CD4-positive, alpha-beta T cell (primary cell): ENCODE measurements at regions not wholly inside any gene's neighbourhood (a gene's known extent, or its start where the extent isn't known, plus 50 kb on each side); places are given as distances from the start of the nearest gene placed in this dataset.
"Not testable (repeated sequence)": the region's sequence is repeated elsewhere in the genome, so short reads cannot be mapped to it uniquely, and the experiment has no call there.

Experiments used
- ATAC-seq: fragments of 200-7000 bp; cut with Tn5 transposase; one replicate; pipeline ENCODE4 v1.10.0; 2022; ENCODE audit warnings: mild to moderate bottlenecking; ENCODE audit not compliant: poor library complexity
- CTCF ChIA-PET: fragments of 350-600 bp; sonication (Branson Sonifier 250); formaldehyde crosslinking; loops from one replicate; lab custom pipeline; 2021; ENCODE audit warnings: antibody characterized with exemption, inconsistent platforms; lab: Charles Lee
- POLR2A ChIA-PET: fragments of 350-600 bp; sonication (Branson Sonifier 250); formaldehyde crosslinking; loops from one replicate; lab custom pipeline; 2021; ENCODE audit warnings: antibody characterized with exemption, inconsistent platforms; lab: Charles Lee
- DNase-seq, 14 experiments: peaks; one replicate each; pipeline ENCODE4 v3.0.0-alpha.2; 2013 to 2020; ENCODE audit warnings: mixed read lengths in 2 of 14
- H3K27ac ChIP-seq, 2 donors: one replicate each; pipeline versions ENCODE4 v1.5.1 to v1.7.0; 2013; ENCODE audit warnings: low read length in 2 of 2, low read depth in 1 of 2, mild to moderate bottlenecking in 1 of 2
- H3K27me3 ChIP-seq, 2 experiments: 1 replicate in 1 of 2; 2 replicates in 1 of 2; pipeline versions ENCODE4 v1.6.1 to v1.7.0; 2013; ENCODE audit warnings: low read length in 2 of 2, control low read depth in 1 of 2, mild to moderate bottlenecking in 1 of 2, moderate library complexity in 1 of 2; ENCODE audit not compliant: insufficient read depth in 2 of 2, control insufficient read depth in 1 of 2
- H3K36me3 ChIP-seq: one replicate; pipeline ENCODE4 v1.6.1; 2013; ENCODE audit warnings: low read length, control low read depth; ENCODE audit not compliant: insufficient read depth
- H3K4me1 ChIP-seq: one replicate; pipeline ENCODE4 v1.6.1; 2013; ENCODE audit warnings: low read length, control low read depth; ENCODE audit not compliant: insufficient read depth
- H3K4me3 ChIP-seq: one replicate; pipeline ENCODE4 v1.5.1; 2013; ENCODE audit warnings: mild to moderate bottlenecking, low read length, moderate library complexity
- H3K9me3 ChIP-seq, 2 experiments: 1 replicate in 1 of 2; 2 replicates in 1 of 2; pipeline versions ENCODE4 v1.6.1 to v1.7.0; 2013; ENCODE audit warnings: low read length in 2 of 2, mild to moderate bottlenecking in 2 of 2, control low read depth in 1 of 2, moderate library complexity in 1 of 2; ENCODE audit not compliant: control insufficient read depth in 1 of 2, insufficient read depth in 1 of 2
- H3K27ac Mint-ChIP-seq: one replicate; pipeline ENCODE4 v1.8.0; 2020; ENCODE audit warnings: mixed read lengths
- H3K27me3 Mint-ChIP-seq: one replicate; pipeline ENCODE4 v1.8.0; 2021; ENCODE audit warnings: mixed read lengths
- H3K36me3 Mint-ChIP-seq: one replicate; pipeline ENCODE4 v1.8.0; 2021; ENCODE audit warnings: low read depth, mixed read lengths
- H3K4me1 Mint-ChIP-seq: one replicate; pipeline ENCODE4 v1.8.0; 2021; ENCODE audit warnings: low read depth, mixed read lengths
- H3K4me3 Mint-ChIP-seq: one replicate; pipeline ENCODE4 v1.8.0; 2020; ENCODE audit warnings: mild to moderate bottlenecking, mixed read lengths
- H3K9me3 Mint-ChIP-seq: one replicate; pipeline ENCODE4 v1.8.0; 2020; ENCODE audit warnings: mixed read lengths
- intact Hi-C, 2 experiments: fragments of 100-400 bp; cut with DNase I in 1 of 2; cut with micrococcal nuclease in 1 of 2; formaldehyde crosslinking; loops; one replicate each; pipeline versions ENCODE4 v1.15.1 to v1.9.0; 2023 to 2025; cut with DNase I, micrococcal nuclease
- TF ChIP-seq, protein P1 (sequence below): fragments of 200-600 bp; IDR thresholded peaks from one replicate; pipeline ENCODE4 v1.8.0; 2022; ENCODE audit warnings: antibody characterized with exemption, mild to moderate bottlenecking

DNA sequence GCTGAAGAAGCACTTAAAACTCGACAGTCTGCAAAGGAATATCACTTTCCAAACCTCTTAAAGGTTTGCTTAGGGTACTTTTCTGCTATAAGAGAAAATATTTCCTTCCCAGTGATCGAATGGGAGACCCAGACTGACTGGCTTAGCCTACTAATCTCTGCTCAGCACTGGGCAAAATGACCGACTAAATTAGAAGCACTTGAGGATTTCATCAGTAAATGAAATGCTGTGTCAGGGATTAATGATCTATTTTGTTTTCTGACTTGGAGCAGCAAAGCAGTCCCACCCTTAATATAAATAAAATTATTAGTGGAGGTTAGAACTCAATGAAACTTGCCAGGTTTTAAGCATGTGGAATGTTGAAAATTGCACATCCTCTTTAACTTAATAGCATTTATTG, 411.6 kb downstream of the NEBL start:
- Histone ChIP-seq H3K4me3 (no peak overlapping the region), H3K27ac (no peak overlapping the region), H3K36me3 (no peaks in the 10 kb centered on the region), H3K27me3 (no peaks in the 10 kb centered on the region), H3K4me1 (no peaks in the 10 kb centered on the region), H3K9me3 (peaks cover 0 to 4% of the 10 kb centered on the region in 2 experiments)
- Mint-ChIP-seq H3K4me1 (no peaks in the 10 kb centered on the region), H3K27me3 (no peaks in the 10 kb centered on the region), H3K36me3 (no peaks in the 10 kb centered on the region), H3K27ac (no peak overlapping the region), H3K9me3 (peaks cover 8% of the 10 kb centered on the region), H3K4me3 (no peak overlapping the region)
- ChIA-PET POLR2A (no interaction called here), CTCF (no interaction called here)
- DNase-seq (no peak), ATAC-seq (no peak)
- TF ChIP-seq, protein P1, sequence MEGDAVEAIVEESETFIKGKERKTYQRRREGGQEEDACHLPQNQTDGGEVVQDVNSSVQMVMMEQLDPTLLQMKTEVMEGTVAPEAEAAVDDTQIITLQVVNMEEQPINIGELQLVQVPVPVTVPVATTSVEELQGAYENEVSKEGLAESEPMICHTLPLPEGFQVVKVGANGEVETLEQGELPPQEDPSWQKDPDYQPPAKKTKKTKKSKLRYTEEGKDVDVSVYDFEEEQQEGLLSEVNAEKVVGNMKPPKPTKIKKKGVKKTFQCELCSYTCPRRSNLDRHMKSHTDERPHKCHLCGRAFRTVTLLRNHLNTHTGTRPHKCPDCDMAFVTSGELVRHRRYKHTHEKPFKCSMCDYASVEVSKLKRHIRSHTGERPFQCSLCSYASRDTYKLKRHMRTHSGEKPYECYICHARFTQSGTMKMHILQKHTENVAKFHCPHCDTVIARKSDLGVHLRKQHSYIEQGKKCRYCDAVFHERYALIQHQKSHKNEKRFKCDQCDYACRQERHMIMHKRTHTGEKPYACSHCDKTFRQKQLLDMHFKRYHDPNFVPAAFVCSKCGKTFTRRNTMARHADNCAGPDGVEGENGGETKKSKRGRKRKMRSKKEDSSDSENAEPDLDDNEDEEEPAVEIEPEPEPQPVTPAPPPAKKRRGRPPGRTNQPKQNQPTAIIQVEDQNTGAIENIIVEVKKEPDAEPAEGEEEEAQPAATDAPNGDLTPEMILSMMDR: no peak
- intact Hi-C loops: no loop called here

DNA sequence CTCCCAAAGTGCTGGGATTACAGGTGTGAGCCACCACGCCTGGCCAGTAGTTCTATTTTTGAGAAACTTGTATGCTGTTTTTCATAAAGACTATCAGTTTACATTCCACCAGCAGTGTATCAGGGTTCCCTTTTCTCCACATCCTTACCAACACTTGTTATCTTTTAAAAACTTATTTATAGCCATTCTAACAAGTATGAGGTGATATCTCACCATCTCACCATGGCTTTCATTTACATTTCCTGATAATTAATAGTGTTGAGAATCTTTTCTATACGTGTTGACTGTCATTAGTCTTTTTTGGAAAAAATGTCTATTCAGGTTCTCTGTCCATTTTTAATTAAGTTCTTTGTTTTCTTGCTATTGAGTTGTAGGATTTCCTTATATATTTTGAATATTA, 416.1 kb downstream of the NEBL start:
- H3K27ac Mint-ChIP-seq: no peak overlapping the region
- DNase-seq (no peak), ATAC-seq (no peak)
- peaks cover 10% of the 10 kb centered on the region for H3K9me3 Mint-ChIP-seq
- H3K9me3 ChIP-seq: no peaks in the 10 kb centered on the region
- TF ChIP-seq, protein P1: no peak
- intact Hi-C loops: no loop called here
- no peaks in the 10 kb centered on the region for H3K27me3 Mint-ChIP-seq
- no peak overlapping the region for H3K27ac ChIP-seq
- H3K4me1 Mint-ChIP-seq: no peaks in the 10 kb centered on the region
- ChIA-PET CTCF (no interaction called here), POLR2A (no interaction called here)
- H3K4me3 Mint-ChIP-seq: no peak overlapping the region
- H3K36me3 Mint-ChIP-seq: no peaks in the 10 kb centered on the region
- no peaks in the 10 kb centered on the region for H3K36me3 ChIP-seq
- no peak overlapping the region for H3K4me3 ChIP-seq
- no peaks in the 10 kb centered on the region for H3K4me1 ChIP-seq
- no peaks in the 10 kb centered on the region for H3K27me3 ChIP-seq

DNA sequence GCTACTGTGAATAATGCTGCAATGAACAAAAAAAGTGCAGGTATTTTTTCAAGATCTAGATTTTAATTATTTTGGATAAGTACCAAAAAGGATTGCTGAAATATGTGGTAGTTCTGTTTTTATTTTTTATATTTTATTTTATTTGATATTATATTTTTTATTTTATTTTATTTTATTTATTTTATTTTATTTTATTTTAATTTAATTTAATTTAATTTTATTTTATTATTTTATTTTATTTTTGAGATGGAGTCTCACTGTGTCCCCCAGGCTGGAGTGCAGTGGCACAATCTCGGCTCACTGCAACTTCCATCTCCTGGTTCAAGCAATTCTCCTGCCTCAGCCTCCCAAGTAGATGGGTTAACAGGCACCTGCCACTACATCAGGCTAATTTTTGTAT, 416.5 kb downstream of the NEBL start:
- H3K27ac ChIP-seq, H3K27me3 ChIP-seq, intact Hi-C loops, DNase-seq, H3K9me3 Mint-ChIP-seq, H3K4me1 Mint-ChIP-seq, H3K27me3 Mint-ChIP-seq, POLR2A ChIA-PET, H3K36me3 Mint-ChIP-seq, H3K4me3 Mint-ChIP-seq, CTCF ChIA-PET, H3K36me3 ChIP-seq, H3K27ac Mint-ChIP-seq, ATAC-seq, H3K4me3 ChIP-seq, H3K9me3 ChIP-seq, H3K4me1 ChIP-seq: not testable (repeated sequence)

DNA sequence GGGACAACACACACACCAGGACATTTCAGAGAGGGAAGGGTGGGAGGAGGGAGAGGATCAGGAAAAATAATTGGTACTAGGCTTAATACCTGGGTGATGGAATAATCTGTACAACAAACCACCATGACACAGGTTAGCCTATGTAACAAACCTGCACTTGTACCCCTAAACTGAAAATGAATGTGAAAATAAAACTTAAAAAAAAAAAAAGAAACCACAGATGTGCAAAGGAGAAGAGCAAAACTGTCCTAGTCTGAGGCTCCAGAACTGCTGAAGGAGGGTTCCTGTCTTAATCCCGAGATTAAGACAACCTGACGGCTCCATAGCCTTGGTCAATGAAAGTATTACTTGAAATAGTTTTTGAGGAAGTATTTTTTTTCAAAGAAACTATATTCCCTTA, 423.0 kb downstream of the NEBL start:
- H3K4me1 Mint-ChIP-seq: no peaks in the 10 kb centered on the region
- H3K4me3 ChIP-seq: no peak overlapping the region
- peaks cover 3% of the 10 kb centered on the region for H3K9me3 Mint-ChIP-seq
- H3K27ac ChIP-seq: no peak overlapping the region
- H3K27me3 ChIP-seq: no peaks in the 10 kb centered on the region
- no peaks in the 10 kb centered on the region for H3K27me3 Mint-ChIP-seq
- DNase-seq: no peak
- H3K27ac Mint-ChIP-seq: no peak overlapping the region
- TF ChIP-seq, protein P1: no peak
- no peaks in the 10 kb centered on the region for H3K36me3 Mint-ChIP-seq
- intact Hi-C loops: no loop called here
- no peak overlapping the region for H3K4me3 Mint-ChIP-seq
- CTCF ChIA-PET: no interaction called here
- no peaks in the 10 kb centered on the region for H3K9me3 ChIP-seq
- H3K4me1 ChIP-seq: no peaks in the 10 kb centered on the region
- H3K36me3 ChIP-seq: no peaks in the 10 kb centered on the region
- POLR2A ChIA-PET: no interaction called here
- no peak for ATAC-seq
